HG03064 (cell line): ENCODE measurements at regions not wholly inside any gene's neighbourhood (a gene's known extent, or its start where the extent isn't known, plus 50 kb on each side); places are given as distances from the start of the nearest gene placed in this dataset.

Experiments used
- ATAC-seq: cut with Tn5 transposase; IDR thresholded peaks from one replicate; pipeline ENCODE4 v1.9.1; 2021; ENCODE audit warnings: low read depth; ENCODE audit not compliant: unreplicated experiment

GRCh38 chr5:4048398-4048797 is 452.8 kb downstream of the IRX1 start:
- no peak for ATAC-seq

DNA sequence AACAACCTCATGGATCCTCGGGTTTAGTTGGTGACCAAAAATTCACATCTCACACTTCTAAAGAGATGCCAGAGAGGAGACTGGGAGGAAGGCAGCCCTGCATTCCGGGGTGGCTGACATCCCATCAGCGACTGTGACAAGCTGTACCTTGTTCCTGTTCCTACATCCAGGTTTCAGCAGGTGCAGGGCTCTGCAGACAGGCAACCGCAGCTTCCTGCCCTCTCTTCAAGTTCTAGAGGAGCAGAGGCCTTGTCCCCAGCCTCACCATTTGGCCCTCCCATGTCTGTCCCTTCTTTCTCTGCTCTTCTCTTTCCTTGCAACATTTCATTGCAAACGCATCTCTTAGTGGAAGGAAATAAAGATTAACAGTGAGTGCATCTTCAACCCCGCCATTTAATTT is 454.6 kb downstream of the IRX1 start:
- no peak for ATAC-seq

DNA sequence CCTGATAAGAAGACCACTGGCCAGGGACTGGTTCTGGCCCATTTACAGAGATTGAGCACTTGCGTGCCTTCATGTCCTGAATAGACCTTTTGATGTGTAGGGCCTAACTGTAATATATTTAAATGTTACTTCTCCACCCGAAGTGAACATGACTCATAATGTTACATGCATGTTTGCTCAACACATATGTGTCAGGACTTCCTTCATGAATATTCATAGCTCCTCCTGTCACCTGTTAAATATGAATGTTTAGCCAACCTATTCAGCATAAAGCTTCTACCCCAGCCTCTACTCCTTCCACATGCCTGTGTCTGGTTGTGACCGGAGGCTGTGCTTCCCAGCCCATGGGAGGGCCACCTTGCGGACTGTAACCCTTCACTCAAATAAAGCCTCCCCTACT is 457.5 kb downstream of the IRX1 start:
- ATAC-seq, result no peak

- ATAC-seq, result no peak
These were observed 458.5 kb downstream of the IRX1 start for GRCh38 chr5:4054092-4054491.

DNA sequence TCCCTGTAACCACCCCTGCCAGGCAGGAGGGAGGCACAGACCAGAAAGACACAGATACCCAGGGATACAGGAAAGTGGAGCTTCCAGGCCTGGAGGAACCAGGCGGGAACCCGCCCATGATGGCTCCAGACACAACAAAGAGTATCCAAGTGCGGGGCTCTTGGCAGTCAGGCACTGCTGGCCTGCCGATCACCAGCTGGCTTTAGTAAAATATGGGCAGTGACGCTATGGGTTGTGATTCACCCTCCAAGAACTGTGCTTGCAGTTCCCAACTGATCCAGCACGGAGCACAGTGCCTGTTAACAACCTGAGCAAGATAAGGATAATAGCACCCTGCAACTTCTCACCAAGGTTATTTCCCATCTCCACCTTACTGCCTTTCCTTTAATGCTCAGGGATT is 463.3 kb downstream of the IRX1 start:
- ATAC-seq, result no peak

GRCh38 chr5:4065472-4066320 is 470.1 kb downstream of the IRX1 start:
- no peak for ATAC-seq

- ATAC-seq, result no peak
These were observed 472.5 kb downstream of the IRX1 start for GRCh38 chr5:4068171-4068570.

DNA sequence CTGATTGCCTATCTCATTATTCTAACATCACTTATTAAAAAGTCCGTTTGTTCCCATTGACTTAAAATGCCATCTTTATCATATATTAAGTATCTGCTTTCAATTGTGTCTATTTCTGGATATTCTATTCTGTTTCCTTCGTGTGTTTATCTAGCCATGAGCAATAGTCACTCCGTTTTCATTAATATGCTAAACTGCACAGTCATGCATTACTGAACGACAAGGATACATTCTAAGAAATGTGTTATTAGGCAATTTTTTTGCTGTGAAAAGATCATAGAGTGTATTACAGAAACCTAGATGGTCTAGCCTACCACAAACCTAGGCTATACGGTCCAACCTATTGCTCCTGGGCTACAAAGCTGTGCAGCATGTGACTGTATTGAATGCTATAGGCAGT is 482.9 kb downstream of the IRX1 start:
- ATAC-seq, result no peak

- no peak for ATAC-seq
These were observed 484.2 kb downstream of the IRX1 start for GRCh38 chr5:4079831-4080230.

GRCh38 chr5:4080370-4080769 is 484.7 kb downstream of the IRX1 start:
- no peak for ATAC-seq

GRCh38 chr5:4081059-4081458 is 485.4 kb downstream of the IRX1 start:
- ATAC-seq, result no peak

DNA sequence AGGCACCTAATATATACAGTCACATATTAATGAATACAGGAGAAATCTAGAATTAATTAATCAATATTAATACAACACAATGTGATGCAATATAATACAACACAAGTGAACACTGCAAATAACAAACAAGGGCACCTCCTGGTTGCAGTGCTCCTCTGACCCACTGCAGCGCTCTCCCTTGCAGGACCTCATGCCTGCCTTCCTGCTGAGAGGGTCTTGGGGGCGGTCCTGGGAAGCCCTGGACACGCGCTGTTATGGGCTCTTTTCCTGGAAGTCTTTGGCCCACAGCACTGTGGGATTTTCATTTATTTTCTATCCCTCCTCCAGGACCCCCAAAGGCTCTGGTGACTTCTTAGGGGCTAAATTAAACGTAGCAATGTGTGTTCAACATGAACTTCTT is 485.8 kb downstream of the IRX1 start:
- no peak for ATAC-seq

DNA sequence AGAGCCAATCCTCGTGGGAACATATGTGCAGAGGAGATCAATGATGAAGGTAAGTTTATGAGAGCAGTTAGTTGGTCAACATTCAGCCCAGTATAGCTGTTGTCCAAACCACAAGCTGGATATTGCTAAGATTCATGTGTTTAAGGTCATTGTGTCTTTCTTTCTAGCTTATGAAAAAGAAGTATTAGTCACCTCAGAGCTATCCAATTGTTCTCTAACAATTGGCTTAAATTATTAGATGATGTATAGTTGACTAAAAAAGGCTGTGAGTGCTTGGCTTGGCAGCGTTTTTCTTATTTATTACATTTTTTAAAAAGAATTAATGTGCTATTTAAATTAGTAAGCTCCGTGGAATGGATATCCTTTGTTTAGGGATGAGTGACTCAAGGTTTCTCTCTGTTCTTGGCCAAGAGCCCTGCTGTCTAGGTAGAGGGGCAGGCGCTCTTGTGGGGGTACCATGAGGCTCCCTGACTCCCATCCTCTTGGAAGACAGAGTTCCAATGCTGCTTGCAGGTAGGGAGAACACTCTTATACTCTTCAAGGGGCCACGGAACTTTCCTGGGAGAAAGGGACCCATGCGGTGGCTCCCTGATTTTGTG is 487.4 kb downstream of the IRX1 start:
- no peak for ATAC-seq

DNA sequence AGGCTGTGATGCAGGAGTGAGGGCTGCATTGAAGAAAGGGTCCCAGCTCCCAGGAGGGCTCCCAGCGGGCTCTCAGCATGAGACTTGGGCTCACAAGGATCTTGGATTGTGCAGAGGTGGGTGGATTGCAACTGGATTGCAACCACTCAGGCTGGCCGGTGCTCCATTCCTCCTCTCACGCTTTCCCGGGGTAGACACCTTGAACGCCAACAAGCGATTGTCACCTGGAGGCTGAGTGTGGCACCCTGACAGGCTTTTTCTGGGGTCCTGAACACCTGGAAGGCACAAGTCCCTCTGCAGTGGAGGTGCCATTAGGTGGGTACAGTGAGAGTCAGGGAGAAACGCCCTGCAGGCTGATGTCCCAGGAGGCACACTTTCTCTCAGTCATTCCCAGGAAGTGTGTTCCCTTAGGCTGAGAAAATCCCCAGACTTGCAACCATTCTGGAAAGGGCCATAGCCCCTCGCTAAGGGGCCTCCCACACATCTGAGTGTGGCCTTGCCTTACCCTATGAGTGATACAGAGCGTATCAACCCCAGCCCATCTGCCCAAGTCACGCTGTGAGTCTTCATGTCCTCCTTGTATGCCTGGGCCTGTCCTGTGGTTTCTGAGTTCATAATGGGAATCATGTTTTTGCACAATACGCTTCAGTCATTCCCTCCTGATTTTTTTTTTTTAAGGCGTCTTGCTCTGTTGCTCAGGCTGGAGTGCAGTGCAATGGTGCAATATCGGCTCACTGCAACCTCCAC is 488.1 kb downstream of the IRX1 start:
- ATAC-seq, result no peak

- no peak for ATAC-seq
These were observed 490.4 kb downstream of the IRX1 start for GRCh38 chr5:4086081-4086480.

DNA sequence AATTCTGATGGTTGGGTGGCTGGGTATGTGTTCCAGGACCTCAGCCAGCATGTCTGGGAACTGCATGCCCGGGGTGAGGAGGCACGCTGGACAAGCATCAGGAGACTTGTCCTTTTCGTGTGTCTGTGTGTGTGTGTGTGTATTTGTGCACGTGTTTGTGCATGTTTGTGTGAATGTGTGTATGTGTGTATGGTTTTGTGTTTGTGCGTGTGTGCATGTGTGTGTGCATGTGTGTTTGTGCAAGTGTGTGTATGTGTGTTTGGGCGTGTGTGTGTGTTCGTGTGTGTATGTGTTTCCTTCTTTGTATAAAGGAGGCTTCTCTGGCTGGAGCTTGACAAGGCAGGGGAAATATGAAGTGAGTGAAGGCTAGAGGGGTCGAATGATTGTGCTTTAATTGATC is 491.5 kb downstream of the IRX1 start:
- no peak for ATAC-seq

DNA sequence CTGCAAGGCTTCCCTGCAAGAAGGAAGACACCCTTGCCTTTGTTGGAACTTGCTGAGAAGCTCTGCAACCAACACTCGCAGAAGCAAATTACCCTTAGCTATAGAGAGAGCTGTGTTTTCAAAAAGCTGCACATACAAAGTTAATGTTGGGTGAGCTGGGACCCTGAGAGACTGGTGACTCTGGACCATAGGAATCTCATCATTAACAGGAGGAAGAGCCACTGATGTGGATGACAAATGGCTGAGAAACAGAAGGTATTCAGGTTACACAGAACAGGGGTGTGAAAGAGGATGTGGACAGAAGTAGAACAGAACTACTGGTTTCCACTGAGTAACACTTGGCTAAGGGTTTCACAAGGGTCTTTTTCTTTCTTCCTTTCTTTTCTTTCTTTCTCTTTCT is 493.5 kb downstream of the IRX1 start:
- no peak for ATAC-seq

GRCh38 chr5:4093236-4093635 is 497.6 kb downstream of the IRX1 start:
- no peak for ATAC-seq

DNA sequence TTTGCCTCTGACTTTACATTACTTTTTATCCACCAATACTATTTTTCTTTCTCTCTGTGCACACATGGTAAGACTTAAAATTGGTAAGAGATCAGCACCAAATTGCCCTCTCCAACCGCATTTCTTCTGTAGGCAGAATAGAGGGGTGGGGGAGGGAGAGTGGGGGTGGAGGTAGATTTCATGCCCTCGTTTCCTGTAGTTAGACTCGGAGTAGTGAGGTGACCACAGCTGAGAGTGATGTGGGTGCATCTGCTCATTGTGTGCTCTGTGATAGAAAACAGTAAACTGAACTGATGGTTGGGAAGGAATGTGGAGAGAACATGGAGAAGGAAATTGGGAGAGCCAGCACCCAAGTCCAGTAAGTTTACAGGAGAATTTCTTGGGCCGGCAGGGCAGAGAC is 498.3 kb downstream of the IRX1 start:
- no peak for ATAC-seq

DNA sequence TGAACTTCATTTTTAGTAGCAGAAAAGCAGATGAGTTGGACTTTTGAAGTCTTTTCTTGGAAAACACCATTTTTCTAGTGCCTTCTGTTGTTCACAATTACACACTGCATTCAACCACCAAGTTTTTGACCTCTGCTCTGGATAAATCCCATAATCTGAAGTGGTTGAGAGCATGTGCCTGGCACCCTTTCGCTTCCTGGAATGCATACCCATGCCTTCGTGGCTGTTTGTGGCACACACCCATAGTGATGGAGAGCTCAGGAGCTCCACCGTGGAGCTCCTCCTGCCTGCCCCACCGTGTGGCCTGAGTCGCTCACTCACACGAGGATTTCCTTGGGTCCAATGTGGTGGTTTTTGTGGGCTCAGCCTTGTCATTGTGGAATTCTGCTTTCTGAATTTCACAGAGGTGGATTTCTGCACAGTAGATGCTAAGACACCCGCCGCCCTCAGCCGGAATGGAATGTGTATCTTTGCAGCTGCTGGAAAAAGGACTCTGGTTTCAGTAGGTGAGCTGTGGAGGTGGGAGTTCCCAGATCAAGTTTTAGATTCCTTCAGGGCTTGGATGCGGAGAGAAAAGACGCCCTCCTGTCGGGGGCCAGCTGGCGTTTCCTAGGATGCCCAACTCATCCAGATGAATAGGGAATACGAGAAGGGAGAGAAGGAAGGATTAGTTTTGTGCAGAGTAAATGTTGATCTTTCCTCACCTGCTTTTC is 500.4 kb downstream of the IRX1 start:
- no peak for ATAC-seq

DNA sequence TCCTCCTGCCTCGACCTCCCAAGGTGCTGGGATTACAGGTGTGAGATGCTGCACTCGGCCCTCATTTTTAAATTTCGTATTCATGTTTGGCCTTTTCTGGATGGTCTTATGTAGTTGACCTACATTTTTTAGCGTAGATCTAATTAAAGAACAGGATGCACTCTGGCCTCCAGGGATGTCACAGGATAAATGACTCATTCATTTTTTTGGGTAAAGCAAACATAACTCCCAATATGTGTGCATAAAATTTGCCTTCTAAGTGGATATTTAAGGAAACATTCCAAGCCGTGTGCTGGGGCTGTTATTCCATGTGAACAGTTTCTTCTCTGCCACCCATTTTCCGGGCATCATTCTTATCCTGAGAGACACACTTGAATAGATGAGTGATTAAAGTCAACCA is 501.6 kb downstream of the IRX1 start:
- ATAC-seq, result no peak
